D341Med (cell line): ENCODE measurements at regions not wholly inside any gene's neighbourhood (a gene's known extent, or its start where the extent isn't known, plus 50 kb on each side); places are given as distances from the start of the nearest gene placed in this dataset.

ENCODE experiments used
- DNase-seq: peaks from one replicate; pipeline ENCODE4 v3.0.0; 2012; ENCODE audit warnings: low spot score

GRCh38 chrX:51798701-51799100 is 55.5 kb downstream of the GSPT2 start:
- no peak for DNase-seq

- DNase-seq, result peak; percentile 58
Observed at GRCh38 chrX:51802917-51803688, 59.9 kb downstream of the GSPT2 start.

GRCh38 chrX:51803833-51804232 is 60.6 kb downstream of the GSPT2 start:
- no peak for DNase-seq

- DNase-seq, result no peak
Observed at GRCh38 chrX:51804741-51805140, 61.5 kb downstream of the GSPT2 start.

- DNase-seq, result no peak
Observed at GRCh38 chrX:51813886-51814460, 70.7 kb downstream of the GSPT2 start.

GRCh38 chrX:51824061-51824460 is 69.4 kb upstream of the MAGED1 start:
- no peak for DNase-seq

GRCh38 chrX:51825436-51825835 is 68.0 kb upstream of the MAGED1 start:
- no peak for DNase-seq

- DNase-seq, result no peak
Observed at GRCh38 chrX:51834076-51834475, 59.3 kb upstream of the MAGED1 start.

GRCh38 chrX:51836823-51837222 is 56.6 kb upstream of the MAGED1 start:
- no peak for DNase-seq

- DNase-seq, result no peak
Observed at GRCh38 chrX:51837451-51837850, 56.0 kb upstream of the MAGED1 start.

GRCh38 chrX:51837921-51838320 is 55.5 kb upstream of the MAGED1 start:
- peak; percentile 24 for DNase-seq
